ENCODE measurements at regions not wholly inside any gene's neighbourhood (a gene's known extent, or its start where the extent isn't known, plus 50 kb on each side); places are given as distances from the start of the nearest gene placed in this dataset.

DNA sequence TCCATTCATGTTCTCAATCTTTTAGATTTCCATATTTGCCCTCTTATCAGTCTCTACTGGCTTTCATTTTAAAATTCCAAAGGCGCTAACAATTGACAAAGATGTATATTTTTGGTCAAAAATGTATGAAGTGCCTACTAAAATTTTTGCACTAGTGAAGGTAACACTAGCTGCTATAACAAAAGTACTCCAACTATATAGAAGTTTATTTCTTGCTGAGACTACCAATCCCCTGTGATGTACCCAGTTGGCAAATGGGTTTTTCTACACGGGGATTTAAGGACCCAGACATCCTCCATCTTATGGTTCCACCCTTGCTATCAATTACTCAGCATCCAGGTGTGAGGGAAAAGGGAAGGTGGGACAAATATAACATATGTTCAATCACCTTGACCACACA, 75.3 kb upstream of the TSPAN8 start:
- no peak for ATAC-seq
- DNase-seq (ENCODE audit: low spot score in 2 of 2) = no peak
- Mint-ChIP-seq H3K27ac (no peak overlapping the region), H3K4me1 (no peaks in the 10 kb centered on the region), H3K36me3 (no peaks in the 10 kb centered on the region), H3K4me3 (no peak overlapping the region), H3K9me3 (peaks cover 25% of the 10 kb centered on the region)

DNA sequence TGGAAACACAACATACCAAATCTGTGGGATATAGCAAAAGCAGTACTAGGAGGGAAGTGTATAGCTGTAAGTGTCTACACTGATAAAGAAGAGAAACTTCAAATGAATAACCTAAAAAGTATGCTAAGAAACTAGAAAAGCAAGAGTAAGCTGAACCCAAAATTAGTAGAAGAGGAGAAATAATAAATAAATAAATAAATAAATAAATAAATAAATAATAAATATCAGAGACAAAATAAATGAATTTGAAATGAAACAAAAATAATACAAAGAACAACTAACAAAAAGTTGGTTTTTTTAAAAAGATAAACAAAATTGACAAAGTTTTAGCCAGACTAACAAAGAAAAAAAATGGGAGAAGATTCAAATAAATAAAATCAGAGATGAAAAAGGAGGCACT, 72.7 kb upstream of the TSPAN8 start:
- DNase-seq (ENCODE audit: low spot score in 2 of 2) (no peak), ATAC-seq (no peak)
- no peaks in the 10 kb centered on the region for H3K4me1 Mint-ChIP-seq
- no peak overlapping the region for H3K4me3 Mint-ChIP-seq
- no peaks in the 10 kb centered on the region for H3K36me3 Mint-ChIP-seq
- H3K27ac Mint-ChIP-seq = no peak overlapping the region
- H3K9me3 Mint-ChIP-seq = peaks cover 22% of the 10 kb centered on the region

DNA sequence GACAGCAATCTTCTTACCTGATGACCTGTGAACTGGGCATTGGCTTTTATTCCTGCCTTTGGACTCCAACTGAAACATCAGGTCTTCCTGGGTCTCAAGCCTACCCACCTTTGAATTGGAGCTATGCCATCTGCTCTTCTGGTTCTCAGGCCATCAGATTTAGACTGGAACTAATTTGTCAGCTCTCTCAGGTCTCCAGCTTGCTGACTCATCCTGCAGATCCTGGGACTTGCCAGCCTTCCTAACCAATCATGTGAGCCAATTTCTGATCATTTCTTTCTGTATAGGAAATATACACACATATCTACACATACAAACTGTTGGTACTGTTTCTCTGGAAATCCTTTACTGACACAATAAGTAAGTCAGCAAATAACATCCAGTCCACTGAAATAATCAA, 65.3 kb upstream of the TSPAN8 start:
- no peak for ATAC-seq
- DNase-seq (ENCODE audit: low spot score in 2 of 2) = no peak
- H3K36me3 Mint-ChIP-seq = no peaks in the 10 kb centered on the region
- H3K4me1 Mint-ChIP-seq = no peaks in the 10 kb centered on the region
- peaks cover 6% of the 10 kb centered on the region for H3K9me3 Mint-ChIP-seq
- H3K4me3 Mint-ChIP-seq = no peak overlapping the region
- no peak overlapping the region for H3K27ac Mint-ChIP-seq

DNA sequence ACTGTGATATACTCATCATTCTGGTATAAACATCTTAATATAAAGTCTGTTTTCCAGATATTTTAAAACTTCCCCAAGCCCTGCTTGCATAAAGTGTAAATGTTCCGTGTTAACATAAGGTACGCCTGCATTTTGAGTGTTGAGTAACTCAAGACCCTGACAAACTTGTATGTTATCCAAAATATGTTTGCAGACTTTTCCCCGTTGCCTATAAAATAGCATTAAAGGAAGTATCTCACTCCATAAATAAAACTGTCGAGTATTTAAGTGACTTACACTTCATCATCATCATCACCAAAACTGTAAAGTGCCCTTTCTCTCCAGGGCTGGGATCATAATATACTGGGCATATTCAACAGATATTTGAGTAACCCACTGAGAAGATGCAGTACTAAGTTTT, 64.6 kb upstream of the TSPAN8 start:
- ATAC-seq = no peak
- DNase-seq (ENCODE audit: low spot score in 2 of 2) = no peak
- H3K9me3 Mint-ChIP-seq = peaks cover 4% of the 10 kb centered on the region
- no peaks in the 10 kb centered on the region for H3K36me3 Mint-ChIP-seq
- no peaks in the 10 kb centered on the region for H3K4me1 Mint-ChIP-seq
- H3K4me3 Mint-ChIP-seq = no peak overlapping the region
- H3K27ac Mint-ChIP-seq = no peak overlapping the region

DNA sequence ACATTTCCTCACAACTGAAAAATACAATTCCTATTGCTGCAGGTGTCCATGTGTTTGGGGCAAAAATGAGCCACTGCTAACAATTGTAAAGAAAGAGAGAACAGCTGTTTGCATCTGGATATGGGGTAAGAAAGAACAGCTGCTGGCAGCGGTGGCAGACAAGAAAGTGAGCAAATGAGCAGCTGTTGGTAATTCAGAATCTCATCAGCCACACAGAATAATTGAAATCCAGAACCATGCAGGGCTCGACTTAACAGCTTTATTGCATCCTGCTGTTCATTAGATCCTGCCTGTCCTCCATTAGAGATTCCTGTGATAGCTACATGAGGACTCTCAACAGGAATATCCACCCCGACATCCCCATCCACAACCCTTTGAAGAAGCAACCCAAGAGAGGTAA, 62.5 kb upstream of the TSPAN8 start:
- H3K27ac Mint-ChIP-seq = no peak overlapping the region
- H3K9me3 Mint-ChIP-seq = peaks cover 4% of the 10 kb centered on the region
- no peaks in the 10 kb centered on the region for H3K4me1 Mint-ChIP-seq
- no peak overlapping the region for H3K4me3 Mint-ChIP-seq
- ATAC-seq = no peak
- no peaks in the 10 kb centered on the region for H3K36me3 Mint-ChIP-seq
- DNase-seq (ENCODE audit: low spot score in 2 of 2) = no peak

DNA sequence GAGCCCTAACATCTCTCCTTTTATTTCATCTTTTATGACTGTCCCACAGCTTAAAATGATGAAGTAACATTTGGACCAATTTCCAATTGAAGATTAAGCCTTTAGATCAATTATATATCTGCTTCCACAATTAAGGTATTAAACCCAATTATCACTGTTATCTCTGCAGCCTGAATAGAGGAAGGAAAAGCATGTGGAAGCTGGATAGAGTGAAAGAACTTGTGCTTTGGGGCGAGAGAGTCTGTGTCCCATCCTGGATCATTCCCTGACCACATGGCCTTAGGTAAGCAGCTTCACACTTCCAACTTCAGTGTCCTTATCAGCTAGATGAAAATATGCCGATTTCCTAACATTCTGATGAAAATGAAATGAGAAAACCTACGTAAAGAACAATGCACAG, 61.4 kb upstream of the TSPAN8 start:
- ATAC-seq (no peak), DNase-seq (ENCODE audit: low spot score in 2 of 2) (no peak)

DNA sequence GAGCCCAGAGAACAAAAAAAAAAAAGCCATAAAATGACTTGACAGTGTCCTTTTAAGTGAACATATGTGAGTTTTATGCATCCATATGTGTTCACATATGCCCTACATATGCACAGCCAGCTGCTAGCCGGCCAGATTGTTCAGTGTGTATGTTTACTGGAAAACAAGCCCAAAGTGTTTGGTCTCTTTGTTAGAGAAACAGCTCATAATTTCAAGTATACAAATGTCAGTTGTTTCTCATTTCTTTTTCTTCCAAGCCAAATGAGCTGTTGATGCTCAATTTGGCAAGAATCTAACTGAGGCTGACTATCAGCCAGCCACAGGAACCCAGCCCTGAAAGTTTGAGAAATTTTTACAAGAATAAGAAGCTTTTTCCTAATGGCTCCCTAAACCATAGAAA, 60.8 kb upstream of the TSPAN8 start:
- DNase-seq (ENCODE audit: low spot score in 2 of 2) = no peak

More for the DNA sequence above, 61.4 kb upstream of the TSPAN8 start:
- no peak overlapping the region for H3K27ac Mint-ChIP-seq
- no peak overlapping the region for H3K4me3 Mint-ChIP-seq
- no peaks in the 10 kb centered on the region for H3K36me3 Mint-ChIP-seq
- no peaks in the 10 kb centered on the region for H3K9me3 Mint-ChIP-seq
- H3K4me1 Mint-ChIP-seq = no peaks in the 10 kb centered on the region

DNA sequence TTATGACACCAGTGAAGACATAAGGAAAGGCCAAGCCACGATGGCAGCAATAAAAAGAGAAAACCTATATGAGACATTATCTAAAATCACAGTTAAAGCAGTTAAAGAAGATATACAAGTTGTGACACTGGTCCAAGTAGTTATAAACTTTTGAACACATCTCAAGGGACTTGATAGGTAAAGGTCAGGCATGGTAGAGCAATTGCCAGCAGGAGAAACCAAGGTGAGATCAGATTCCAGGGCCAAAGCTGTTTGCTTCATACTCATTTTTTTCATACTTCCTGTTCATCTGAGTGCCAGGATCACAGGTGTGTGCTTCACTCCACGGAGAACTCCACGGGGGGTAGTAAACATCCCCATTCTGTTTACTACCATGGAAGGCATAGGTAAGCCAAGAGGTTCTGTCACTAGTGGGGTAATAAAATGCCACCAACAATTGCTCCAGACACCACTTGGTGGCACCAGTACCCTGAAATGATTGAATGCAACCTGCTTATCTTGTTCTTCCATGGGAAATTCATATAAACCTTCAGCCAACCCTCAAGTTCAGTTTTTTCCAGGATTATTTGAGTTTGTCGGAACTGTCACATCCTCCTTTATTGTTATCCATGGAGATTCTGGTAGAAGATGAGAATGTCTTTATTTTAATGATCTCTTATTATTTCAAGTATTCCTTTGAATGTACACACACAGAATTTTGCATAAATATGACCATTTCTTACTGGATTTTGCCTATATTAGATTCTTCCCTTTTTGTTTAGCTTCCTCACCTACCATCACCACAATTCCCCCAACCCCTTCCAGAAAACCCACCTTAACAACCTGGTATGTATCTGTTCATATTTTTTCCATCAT, 59.2 kb upstream of the TSPAN8 start:
- H3K36me3 Mint-ChIP-seq = no peaks in the 10 kb centered on the region
- no peak overlapping the region for H3K27ac Mint-ChIP-seq
- ATAC-seq = no peak
- no peaks in the 10 kb centered on the region for H3K9me3 Mint-ChIP-seq
- no peak overlapping the region for H3K4me3 Mint-ChIP-seq
- DNase-seq (ENCODE audit: low spot score in 2 of 2) = no peak
- no peaks in the 10 kb centered on the region for H3K4me1 Mint-ChIP-seq

More for the DNA sequence above, 60.8 kb upstream of the TSPAN8 start:
- no peak for ATAC-seq
- Mint-ChIP-seq H3K27ac (no peak overlapping the region), H3K4me3 (no peak overlapping the region), H3K9me3 (no peaks in the 10 kb centered on the region), H3K36me3 (no peaks in the 10 kb centered on the region), H3K4me1 (no peaks in the 10 kb centered on the region)

DNA sequence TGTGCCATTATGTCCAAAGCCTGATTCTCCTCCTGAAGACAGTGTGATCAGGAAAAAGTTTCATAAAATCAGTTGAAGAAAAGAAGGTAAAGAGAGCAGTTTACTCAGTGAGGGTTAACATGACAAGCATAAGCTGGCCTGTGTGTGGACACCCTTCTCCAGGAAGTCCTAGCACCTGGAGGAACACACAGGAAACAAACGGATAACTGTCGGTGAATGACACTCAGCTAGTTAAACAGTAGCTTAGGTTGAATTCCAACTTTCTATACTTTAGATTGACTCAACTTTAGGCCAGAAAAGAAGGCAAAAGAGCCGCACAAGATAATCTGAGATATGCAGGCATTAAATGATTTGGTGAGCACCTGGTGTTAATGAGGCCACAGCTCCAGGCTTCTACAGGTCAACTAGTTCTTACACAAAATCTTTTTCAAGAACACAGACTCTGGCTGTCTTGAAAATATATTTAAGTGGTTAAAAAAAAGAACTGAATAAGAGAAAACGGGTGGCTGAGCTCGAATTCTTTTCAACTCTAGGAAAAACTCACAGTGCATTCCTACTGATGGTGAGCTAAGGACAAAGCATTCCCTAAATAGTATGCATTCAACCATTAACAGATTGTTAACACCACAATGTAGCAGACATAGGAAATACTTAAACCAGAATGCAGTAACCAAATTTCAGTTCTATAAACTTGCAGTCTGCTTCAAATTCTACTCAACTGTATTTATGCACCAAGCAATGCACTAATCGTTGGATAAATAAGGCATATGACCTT, 56.9 kb upstream of the TSPAN8 start:
- DNase-seq (ENCODE audit: low spot score in 2 of 2) = no peak
- Mint-ChIP-seq H3K4me3 (no peak overlapping the region), H3K4me1 (no peaks in the 10 kb centered on the region), H3K36me3 (no peaks in the 10 kb centered on the region), H3K9me3 (no peaks in the 10 kb centered on the region), H3K27ac (no peak overlapping the region)
- ATAC-seq = no peak

DNA sequence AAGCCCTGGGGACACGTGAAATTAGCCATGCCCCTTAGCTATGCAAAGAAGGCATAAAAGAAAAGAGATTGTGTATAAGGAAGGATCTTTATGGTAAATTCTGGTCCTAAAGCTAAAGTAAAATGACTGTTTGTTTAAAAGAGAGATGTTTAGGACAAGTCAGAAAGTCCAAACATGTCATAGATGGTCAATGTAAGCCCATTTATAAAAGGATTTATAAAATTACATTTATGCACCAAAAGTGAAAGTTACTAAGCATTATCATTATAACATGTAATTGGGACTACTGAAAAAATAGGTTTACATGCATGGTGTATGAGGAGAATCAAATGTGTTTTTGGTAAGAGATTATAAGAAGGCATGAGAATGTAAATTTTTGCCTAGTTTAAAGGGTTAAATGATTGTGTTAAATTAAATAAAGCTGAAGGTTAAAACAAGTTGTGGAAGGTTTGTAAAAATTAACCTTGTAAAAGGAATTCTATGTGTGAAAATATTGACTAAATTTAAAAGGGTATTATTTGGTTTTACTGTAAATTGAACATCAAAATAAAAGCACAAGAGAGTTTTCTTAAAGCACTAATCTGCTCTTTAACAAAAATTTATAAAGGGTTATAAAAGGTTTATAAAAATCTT, 50.4 kb upstream of the TSPAN8 start:
- Mint-ChIP-seq H3K4me1 (no peaks in the 10 kb centered on the region), H3K4me3 (no peak overlapping the region), H3K27ac (no peak overlapping the region), H3K36me3 (no peaks in the 10 kb centered on the region), H3K9me3 (peaks cover 3% of the 10 kb centered on the region)
- ATAC-seq = no peak
- DNase-seq (ENCODE audit: low spot score in 2 of 2) = no peak

Data from stimulated activated effector memory CD8-positive, alpha-beta T cell treated with anti-CD3 and anti-CD28 coated beads, Interleukin-12 subunit alpha, Interleukin-12 subunit beta, amount 100 ng/mL, for 72 hours (primary cell).